ENCODE measurements at regions not wholly inside any gene's neighbourhood (a gene's known extent, or its start where the extent isn't known, plus 50 kb on each side); places are given as distances from the start of the nearest gene placed in this dataset.

GRCh38 chr2:145290986-145291385 is 771.1 kb upstream of the ZEB2 start:
- no peaks in the 10 kb centered on the region for H3K79me2 ChIP-seq (ENCODE audit: low read depth)
- DNase-seq = no peak
- H3K9me3 ChIP-seq (ENCODE audit: insufficient read depth, low read depth) = no peaks in the 10 kb centered on the region
- no peaks in the 10 kb centered on the region for H3K36me3 ChIP-seq (ENCODE audit: low read depth)
- H3K9me2 ChIP-seq (ENCODE audit: insufficient read depth) = no peaks in the 10 kb centered on the region
- no peaks in the 10 kb centered on the region for H4K20me1 ChIP-seq (ENCODE audit: insufficient read depth)
- ChIA-PET POLR2A (ENCODE audit: unreplicated experiment) (no interaction called here), CTCF (no interaction called here)
- no peak overlapping the region for H2AFZ ChIP-seq
- no peak overlapping the region for H3K27ac ChIP-seq
- no TSS peak for BruUV-seq (replicated peaks)
- no peak overlapping the region for H3K4me3 ChIP-seq
- no peaks in the 10 kb centered on the region for H3F3A ChIP-seq (ENCODE audit: insufficient read depth, low read depth)
- no peak overlapping the region for H3K4me2 ChIP-seq
- intact Hi-C loops (cut with micrococcal nuclease; ENCODE audit: unreplicated experiment) = no loop called here
- no peak for TF ChIP-seq EZH2 (IDR thresholded peaks at IDR 0.05; ENCODE audit: low read depth)
- no peak for TF ChIP-seq CTCF (conservative IDR thresholded peaks at IDR 0.05)
- H3K27me3 ChIP-seq (ENCODE audit: insufficient read depth, low read depth) = no peaks in the 10 kb centered on the region
- H3K4me1 ChIP-seq (replicated peaks; ENCODE audit: insufficient read depth) = no peaks in the 10 kb centered on the region

- Histone ChIP-seq H3K4me3 (no peak overlapping the region), H3K27ac (no peak overlapping the region), H4K20me1 (ENCODE audit: insufficient read depth) (no peaks in the 10 kb centered on the region), H3K4me2 (no peak overlapping the region), H3F3A (ENCODE audit: insufficient read depth, low read depth) (no peaks in the 10 kb centered on the region), H3K4me1 (replicated peaks; ENCODE audit: insufficient read depth) (no peaks in the 10 kb centered on the region), H3K79me2 (ENCODE audit: low read depth) (no peaks in the 10 kb centered on the region), H2AFZ (no peak overlapping the region), H3K9me2 (ENCODE audit: insufficient read depth) (no peaks in the 10 kb centered on the region), H3K9me3 (ENCODE audit: insufficient read depth, low read depth) (no peaks in the 10 kb centered on the region), H3K27me3 (ENCODE audit: insufficient read depth, low read depth) (no peaks in the 10 kb centered on the region), H3K36me3 (ENCODE audit: low read depth) (no peaks in the 10 kb centered on the region)
- TF ChIP-seq CTCF (conservative IDR thresholded peaks at IDR 0.05) (no peak), EZH2 (IDR thresholded peaks at IDR 0.05; ENCODE audit: low read depth) (no peak)
- intact Hi-C loops (cut with micrococcal nuclease; ENCODE audit: unreplicated experiment) = no loop called here
- DNase-seq = no peak
- no TSS peak for BruUV-seq (replicated peaks)
- ChIA-PET POLR2A (ENCODE audit: unreplicated experiment) (no interaction called here), CTCF (no interaction called here)
These were observed 770.0 kb upstream of the ZEB2 start for GRCh38 chr2:145289946-145290345.

GRCh38 chr2:145288650-145289496 is 769.0 kb upstream of the ZEB2 start:
- no peaks in the 10 kb centered on the region for H3K36me3 ChIP-seq (ENCODE audit: low read depth)
- H3K4me2 ChIP-seq = no peak overlapping the region
- H3K9me2 ChIP-seq (ENCODE audit: insufficient read depth) = no peaks in the 10 kb centered on the region
- no TSS peak for BruUV-seq (replicated peaks)
- no peak overlapping the region for H2AFZ ChIP-seq
- H3K4me1 ChIP-seq (replicated peaks; ENCODE audit: insufficient read depth) = no peaks in the 10 kb centered on the region
- intact Hi-C loops (cut with micrococcal nuclease; ENCODE audit: unreplicated experiment) = no loop called here
- no peak for DNase-seq
- no peak overlapping the region for H3K4me3 ChIP-seq
- TF ChIP-seq EZH2 (IDR thresholded peaks at IDR 0.05; ENCODE audit: low read depth) (no peak), CTCF (conservative IDR thresholded peaks at IDR 0.05) (no peak)
- ChIA-PET POLR2A (ENCODE audit: unreplicated experiment) (no interaction called here), CTCF (no interaction called here)
- no peaks in the 10 kb centered on the region for H3F3A ChIP-seq (ENCODE audit: insufficient read depth, low read depth)
- no peaks in the 10 kb centered on the region for H3K27me3 ChIP-seq (ENCODE audit: insufficient read depth, low read depth)
- H3K9me3 ChIP-seq (ENCODE audit: insufficient read depth, low read depth) = no peaks in the 10 kb centered on the region
- H3K27ac ChIP-seq = no peak overlapping the region
- H3K79me2 ChIP-seq (ENCODE audit: low read depth) = no peaks in the 10 kb centered on the region
- no peaks in the 10 kb centered on the region for H4K20me1 ChIP-seq (ENCODE audit: insufficient read depth)
